Stimulated activated effector memory CD8-positive, alpha-beta T cell treated with anti-CD3 and anti-CD28 coated beads, Interleukin-12 subunit alpha, Interleukin-12 subunit beta, amount 100 ng/mL, for 72 hours (primary cell): ENCODE measurements at regions not wholly inside any gene's neighbourhood (a gene's known extent, or its start where the extent isn't known, plus 50 kb on each side); places are given as distances from the start of the nearest gene placed in this dataset.
"Not testable (repeated sequence)": the region's sequence is repeated elsewhere in the genome, so short reads cannot be mapped to it uniquely, and the experiment has no call there.

Experiments
- ATAC-seq: fragments of 150-1000 bp; cut with Tn5 transposase; 2 replicates; pipeline ENCODE4 v1.10.0; 2021
- DNase-seq, 2 donors: peaks; one replicate each; pipeline ENCODE4 v3.0.0; 2021 to 2022; ENCODE audit warnings: low spot score in 2 of 2
- H3K27ac Mint-ChIP-seq: one replicate; pipeline ENCODE4 v1.8.0; 2022; ENCODE audit warnings: mild to moderate bottlenecking, mixed read lengths
- H3K36me3 Mint-ChIP-seq: one replicate; pipeline ENCODE4 v1.8.0; 2022; ENCODE audit warnings: mild to moderate bottlenecking, mixed read lengths
- H3K4me1 Mint-ChIP-seq: one replicate; pipeline ENCODE4 v1.8.0; 2022; ENCODE audit warnings: mixed read lengths
- H3K4me3 Mint-ChIP-seq: one replicate; pipeline ENCODE4 v1.8.0; 2022; ENCODE audit warnings: mild to moderate bottlenecking, mixed read lengths
- H3K9me3 Mint-ChIP-seq: one replicate; pipeline ENCODE4 v1.8.0; 2022; ENCODE audit warnings: mixed read lengths

GRCh38 chr11:81987829-81988472 lies 745.7 kb downstream of the FAM181B start:
- Mint-ChIP-seq H3K4me3 (no peak overlapping the region), H3K36me3 (no peaks in the 10 kb centered on the region), H3K9me3 (peaks cover 10% of the 10 kb centered on the region), H3K27ac (no peak overlapping the region), H3K4me1 (no peaks in the 10 kb centered on the region)
- ATAC-seq = no peak
- no peak for DNase-seq

DNA sequence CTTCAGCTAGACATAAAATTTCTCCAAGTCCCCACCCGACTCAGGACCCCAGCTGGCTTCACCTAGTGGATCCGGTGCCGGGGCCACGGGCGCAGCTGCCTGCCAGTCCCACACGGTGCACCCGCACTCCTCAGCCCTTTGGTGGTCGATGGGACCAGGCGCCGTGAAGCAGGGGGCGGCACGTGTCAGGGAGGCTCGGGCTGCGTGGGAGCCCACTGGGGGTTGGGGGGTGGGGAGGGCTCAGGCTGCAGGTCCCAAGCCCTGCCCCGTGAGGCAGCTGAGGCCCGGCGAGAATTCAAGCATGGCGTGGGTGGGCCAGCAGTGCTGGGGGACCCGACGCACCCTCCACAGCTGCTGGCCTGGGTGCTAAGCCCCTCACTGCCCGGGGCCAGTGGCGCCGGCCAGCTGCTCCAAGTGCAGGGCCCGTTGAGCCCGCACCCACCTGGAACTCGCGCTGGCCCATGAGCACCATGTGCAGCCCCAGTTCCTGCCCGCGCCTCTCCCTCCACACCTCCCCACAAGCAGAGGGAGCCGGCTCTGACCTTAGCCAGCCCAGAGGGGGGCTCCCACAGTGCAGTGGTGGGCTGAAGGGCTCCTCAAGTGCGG lies 747.0 kb downstream of the FAM181B start:
- Mint-ChIP-seq H3K27ac (no peak overlapping the region), H3K9me3 (peaks cover 10% of the 10 kb centered on the region), H3K36me3 (no peaks in the 10 kb centered on the region), H3K4me1 (no peaks in the 10 kb centered on the region), H3K4me3 (no peak overlapping the region)
- DNase-seq (no peak), ATAC-seq (no peak)

- Mint-ChIP-seq H3K9me3 (peaks cover 7% of the 10 kb centered on the region), H3K4me1 (no peaks in the 10 kb centered on the region), H3K36me3 (no peaks in the 10 kb centered on the region), H3K27ac (no peak overlapping the region), H3K4me3 (no peak overlapping the region)
- no peak for DNase-seq
- no peak for ATAC-seq
Measured at GRCh38 chr11:81979448-81979847, 754.2 kb downstream of the FAM181B start.

GRCh38 chr11:81975261-81975900 lies 758.3 kb downstream of the FAM181B start:
- DNase-seq (no peak), ATAC-seq (no peak)
- no peak overlapping the region for H3K4me3 Mint-ChIP-seq
- no peaks in the 10 kb centered on the region for H3K4me1 Mint-ChIP-seq
- no peak overlapping the region for H3K27ac Mint-ChIP-seq
- H3K9me3 Mint-ChIP-seq = peaks cover 4% of the 10 kb centered on the region
- H3K36me3 Mint-ChIP-seq = no peaks in the 10 kb centered on the region

- no peaks in the 10 kb centered on the region for H3K4me1 Mint-ChIP-seq
- H3K9me3 Mint-ChIP-seq = no peaks in the 10 kb centered on the region
- no peak overlapping the region for H3K27ac Mint-ChIP-seq
- no peak for ATAC-seq
- no peaks in the 10 kb centered on the region for H3K36me3 Mint-ChIP-seq
- DNase-seq = no peak
- no peak overlapping the region for H3K4me3 Mint-ChIP-seq
Measured at GRCh38 chr11:81970886-81971285, 762.8 kb downstream of the FAM181B start.

GRCh38 chr11:81967242-81967641 lies 766.4 kb downstream of the FAM181B start:
- no peak for ATAC-seq
- Mint-ChIP-seq H3K4me3 (no peak overlapping the region), H3K27ac (no peak overlapping the region), H3K36me3 (no peaks in the 10 kb centered on the region), H3K4me1 (peaks cover 11% of the 10 kb centered on the region), H3K9me3 (no peaks in the 10 kb centered on the region)
- no peak for DNase-seq

- ATAC-seq (no peak), DNase-seq (no peak)
- Mint-ChIP-seq H3K36me3 (no peaks in the 10 kb centered on the region), H3K4me1 (peaks cover 11% of the 10 kb centered on the region), H3K4me3 (no peak overlapping the region), H3K9me3 (no peaks in the 10 kb centered on the region), H3K27ac (no peak overlapping the region)
Measured at GRCh38 chr11:81966340-81966739, 767.3 kb downstream of the FAM181B start.

GRCh38 chr11:81963018-81963417 lies 770.6 kb downstream of the FAM181B start:
- H3K27ac Mint-ChIP-seq = peak overlapping the region; percentile 30
- no peak for ATAC-seq
- no peaks in the 10 kb centered on the region for H3K36me3 Mint-ChIP-seq
- DNase-seq = no peak
- H3K9me3 Mint-ChIP-seq = no peaks in the 10 kb centered on the region
- H3K4me1 Mint-ChIP-seq = peaks cover 18% of the 10 kb centered on the region
- H3K4me3 Mint-ChIP-seq = no peak overlapping the region

DNA sequence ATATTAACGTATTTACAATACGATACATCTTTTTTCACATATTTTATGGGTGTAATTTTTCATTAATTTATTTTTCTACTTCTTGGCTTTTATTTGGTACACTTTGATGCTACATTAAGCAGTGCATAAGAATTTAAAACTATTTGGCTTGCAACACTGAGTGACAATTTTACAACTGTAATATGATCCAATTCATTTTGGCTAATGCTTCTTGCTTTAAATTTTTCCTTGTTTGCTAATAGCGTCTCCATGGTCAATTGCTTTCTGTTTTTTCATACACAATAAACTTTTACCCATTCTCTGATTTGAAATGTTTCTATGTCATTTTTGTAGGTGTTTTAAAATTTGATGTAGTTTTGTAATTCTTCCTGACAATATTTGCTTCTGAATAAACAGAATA lies 773.2 kb downstream of the FAM181B start:
- H3K27ac Mint-ChIP-seq = no peak overlapping the region
- ATAC-seq = no peak

GRCh38 chr11:81959341-81959740 lies 774.3 kb downstream of the FAM181B start:
- Mint-ChIP-seq H3K36me3 (no peaks in the 10 kb centered on the region), H3K4me1 (peaks cover 18% of the 10 kb centered on the region), H3K27ac (no peak overlapping the region), H3K9me3 (peaks cover 7% of the 10 kb centered on the region), H3K4me3 (no peak overlapping the region)
- no peak for ATAC-seq
- no peak for DNase-seq

More for the DNA sequence above, 773.2 kb downstream of the FAM181B start:
- Mint-ChIP-seq H3K4me3 (no peak overlapping the region), H3K4me1 (peaks cover 18% of the 10 kb centered on the region), H3K36me3 (no peaks in the 10 kb centered on the region), H3K9me3 (peaks cover 7% of the 10 kb centered on the region)
- DNase-seq = no peak

DNA sequence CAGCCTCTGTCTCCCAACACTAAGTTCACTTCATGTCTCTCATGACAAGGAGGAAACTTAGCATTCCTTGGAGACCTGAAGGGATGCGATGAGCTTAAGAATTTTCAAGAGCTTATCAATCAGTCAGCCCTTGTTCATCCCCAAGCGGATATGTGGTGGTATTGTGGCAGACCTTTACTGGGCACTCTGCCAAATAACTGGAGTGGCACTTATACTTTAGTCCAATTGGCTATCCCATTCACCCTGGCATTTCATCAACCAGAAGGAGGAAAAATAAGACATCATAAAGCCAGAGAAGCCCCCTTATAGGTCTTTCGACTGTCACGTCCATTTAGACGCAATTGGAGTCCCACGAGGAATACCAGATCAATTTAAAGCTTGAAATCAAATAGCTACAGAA lies 779.4 kb downstream of the FAM181B start:
- peaks cover 10% of the 10 kb centered on the region for H3K9me3 Mint-ChIP-seq
- H3K4me3 Mint-ChIP-seq, ATAC-seq, H3K36me3 Mint-ChIP-seq, H3K4me1 Mint-ChIP-seq, DNase-seq, H3K27ac Mint-ChIP-seq: not testable (repeated sequence)

DNA sequence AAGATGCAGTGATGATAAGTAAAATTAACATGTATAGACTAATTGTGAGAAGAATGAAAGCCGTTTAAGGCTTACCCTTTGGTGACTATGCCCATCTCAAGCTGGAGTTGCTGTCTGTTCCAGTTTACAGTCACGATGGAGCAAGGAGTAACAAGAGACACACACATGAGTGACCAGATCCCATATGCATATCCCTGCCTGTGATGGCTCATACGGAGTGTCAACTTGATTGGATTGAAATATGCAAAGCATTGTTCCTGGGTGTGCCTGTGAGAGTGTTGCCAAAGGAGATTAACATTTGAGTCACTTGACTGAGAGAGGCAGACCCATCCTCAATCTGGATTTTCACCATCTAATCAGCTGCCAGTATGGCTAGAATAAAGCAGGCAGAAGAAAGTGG lies 786.8 kb downstream of the FAM181B start:
- Mint-ChIP-seq H3K27ac (no peak overlapping the region), H3K4me1 (no peaks in the 10 kb centered on the region), H3K9me3 (peaks cover 4% of the 10 kb centered on the region), H3K36me3 (no peaks in the 10 kb centered on the region), H3K4me3 (no peak overlapping the region)
- DNase-seq (no peak), ATAC-seq (no peak)

- Mint-ChIP-seq H3K9me3 (no peaks in the 10 kb centered on the region), H3K36me3 (no peaks in the 10 kb centered on the region), H3K4me1 (no peaks in the 10 kb centered on the region), H3K27ac (no peak overlapping the region), H3K4me3 (no peak overlapping the region)
- DNase-seq (no peak), ATAC-seq (no peak)
Measured at GRCh38 chr11:81942646-81943045, 791.0 kb downstream of the FAM181B start.

DNA sequence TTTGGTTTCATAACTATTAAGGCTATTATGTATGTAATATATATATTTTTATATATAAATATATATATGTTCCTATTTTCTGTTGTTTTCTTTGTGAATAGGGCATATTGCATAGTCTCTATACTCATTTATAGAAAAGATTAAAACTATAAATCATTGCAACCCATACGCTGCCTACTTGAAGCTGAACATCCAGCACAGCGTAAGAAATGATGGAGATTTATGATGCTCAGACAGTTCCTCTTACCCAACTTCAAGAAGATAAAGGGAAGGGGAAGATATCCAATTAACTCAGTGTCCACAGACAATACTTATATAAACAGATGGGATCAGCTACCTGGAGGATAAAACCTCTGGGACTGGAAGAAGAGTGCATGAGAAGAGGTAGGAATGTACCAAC lies 791.7 kb downstream of the FAM181B start:
- Mint-ChIP-seq H3K27ac (no peak overlapping the region), H3K4me1 (no peaks in the 10 kb centered on the region), H3K4me3 (no peak overlapping the region), H3K9me3 (no peaks in the 10 kb centered on the region), H3K36me3 (no peaks in the 10 kb centered on the region)
- DNase-seq (no peak), ATAC-seq (no peak)

GRCh38 chr11:81932303-81932702 lies 801.4 kb downstream of the FAM181B start:
- no peak overlapping the region for H3K27ac Mint-ChIP-seq
- no peak overlapping the region for H3K4me3 Mint-ChIP-seq
- H3K4me1 Mint-ChIP-seq = no peaks in the 10 kb centered on the region
- H3K9me3 Mint-ChIP-seq = no peaks in the 10 kb centered on the region
- ATAC-seq = no peak
- H3K36me3 Mint-ChIP-seq = no peaks in the 10 kb centered on the region
- no peak for DNase-seq

DNA sequence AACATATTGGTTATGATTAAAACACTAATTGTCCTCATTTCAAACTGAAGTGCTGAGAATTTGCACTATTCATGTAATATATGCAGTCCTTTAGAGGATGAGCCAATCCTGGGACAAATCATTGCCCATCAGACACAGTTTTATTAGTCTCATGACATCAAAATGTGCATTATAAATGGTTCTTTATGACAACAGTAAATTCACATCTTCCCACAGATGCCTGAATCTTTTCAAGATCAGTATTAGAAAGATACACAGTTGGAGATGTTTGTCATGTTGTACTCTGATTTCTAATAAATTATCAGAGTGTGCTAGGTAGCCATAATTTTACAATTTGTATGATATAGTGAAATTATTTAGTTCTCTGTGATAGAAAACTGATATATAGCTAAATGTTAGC lies 813.5 kb downstream of the FAM181B start:
- no peaks in the 10 kb centered on the region for H3K4me1 Mint-ChIP-seq

More for the DNA sequence above, 813.5 kb downstream of the FAM181B start:
- ATAC-seq (no peak), DNase-seq (no peak)
- Mint-ChIP-seq H3K9me3 (no peaks in the 10 kb centered on the region), H3K27ac (no peak overlapping the region), H3K4me3 (no peak overlapping the region), H3K36me3 (no peaks in the 10 kb centered on the region)
